GM21825 (cell line): ENCODE measurements at regions not wholly inside any gene's neighbourhood (a gene's known extent, or its start where the extent isn't known, plus 50 kb on each side); places are given as distances from the start of the nearest gene placed in this dataset.

ENCODE experiments used
- ATAC-seq: cut with Tn5 transposase; IDR thresholded peaks from one replicate; pipeline ENCODE4 v1.9.1; 2021; ENCODE audit warnings: mild to moderate bottlenecking, moderate library complexity; ENCODE audit not compliant: unreplicated experiment

DNA sequence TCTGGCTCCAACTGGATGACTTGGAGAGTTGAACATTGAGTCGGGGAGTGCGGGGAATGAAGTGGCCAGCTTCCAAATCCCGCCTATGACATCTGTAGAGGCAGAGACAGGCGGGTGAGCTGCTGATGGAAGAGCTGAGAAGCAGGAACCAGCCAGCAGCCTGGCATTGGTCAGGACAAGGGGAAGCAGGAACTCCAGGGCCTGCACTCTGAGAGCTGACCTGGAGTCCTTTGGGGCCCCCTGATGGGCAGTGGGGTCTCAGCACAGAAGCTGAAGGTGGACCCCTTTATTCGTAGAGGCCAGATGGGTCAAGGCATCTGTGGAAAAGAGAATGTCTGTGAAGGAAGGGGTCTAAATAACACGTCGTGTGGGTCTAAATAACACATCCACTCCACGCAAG, 57.0 kb downstream of the SEC61G start:
- ATAC-seq: no peak

DNA sequence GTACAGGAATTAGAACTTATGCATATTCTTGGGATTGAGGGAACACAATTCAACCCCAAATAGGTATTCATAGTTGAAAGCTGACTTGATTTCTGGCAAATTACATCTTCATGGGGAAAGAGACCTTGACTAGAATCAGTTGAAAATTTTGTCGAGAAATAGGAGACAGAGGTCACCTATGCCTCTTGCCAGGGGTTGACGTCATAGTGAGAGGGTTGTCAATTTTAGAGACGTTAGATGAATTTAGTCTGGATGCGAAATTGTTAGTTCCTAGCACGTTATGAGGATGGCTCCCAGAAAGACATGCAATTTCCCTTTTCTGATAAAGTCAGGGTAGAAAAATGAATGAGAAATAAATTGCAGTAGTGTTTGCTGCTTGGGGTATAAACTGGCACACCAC, 59.3 kb downstream of the SEC61G start:
- no peak for ATAC-seq

DNA sequence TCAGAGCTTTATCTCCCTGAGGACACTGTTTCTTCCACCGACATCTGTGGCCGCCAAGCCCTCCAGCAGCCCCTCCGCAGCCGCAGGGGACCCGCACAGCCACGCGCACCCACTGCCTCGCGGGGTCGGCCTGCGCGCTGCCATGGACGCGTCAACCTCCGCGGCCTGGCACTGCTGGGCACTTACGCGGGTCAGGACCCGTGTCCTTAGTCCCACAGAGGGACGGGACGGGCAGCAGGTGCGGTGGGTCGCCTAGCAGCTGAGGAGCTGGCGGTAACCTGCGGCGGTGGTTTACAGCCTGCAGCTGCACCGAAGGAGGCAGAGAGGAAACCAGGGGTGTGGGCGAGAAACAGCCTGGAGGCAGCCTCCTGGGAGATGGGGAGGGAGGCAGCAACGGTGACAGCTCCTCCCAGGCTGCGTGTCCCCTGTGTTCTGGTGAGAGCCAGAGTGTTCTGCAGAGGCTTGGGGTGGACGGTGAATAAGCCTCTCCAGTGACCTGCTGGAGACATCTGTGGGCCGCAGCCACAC, 61.3 kb downstream of the SEC61G start:
- ATAC-seq: no peak

DNA sequence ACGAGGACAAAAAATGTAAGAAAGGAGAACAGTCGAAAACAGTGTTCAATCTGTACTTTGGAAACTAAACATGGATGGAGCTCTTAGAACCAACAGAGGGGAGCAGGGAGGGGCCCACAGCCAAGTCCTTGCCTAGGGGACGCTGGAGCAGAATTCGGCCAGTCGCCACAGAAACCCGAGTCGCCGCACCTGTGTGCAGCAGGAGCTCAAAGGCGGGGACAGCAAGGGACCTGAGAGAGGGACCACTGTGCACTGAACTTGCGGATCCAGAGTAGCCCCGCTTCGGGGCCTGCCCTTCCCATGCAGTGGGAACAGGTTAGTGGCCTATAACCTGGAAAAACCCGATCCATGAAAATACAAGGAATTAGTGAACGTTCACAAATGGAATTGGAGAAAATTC, 68.1 kb downstream of the SEC61G start:
- no peak for ATAC-seq

DNA sequence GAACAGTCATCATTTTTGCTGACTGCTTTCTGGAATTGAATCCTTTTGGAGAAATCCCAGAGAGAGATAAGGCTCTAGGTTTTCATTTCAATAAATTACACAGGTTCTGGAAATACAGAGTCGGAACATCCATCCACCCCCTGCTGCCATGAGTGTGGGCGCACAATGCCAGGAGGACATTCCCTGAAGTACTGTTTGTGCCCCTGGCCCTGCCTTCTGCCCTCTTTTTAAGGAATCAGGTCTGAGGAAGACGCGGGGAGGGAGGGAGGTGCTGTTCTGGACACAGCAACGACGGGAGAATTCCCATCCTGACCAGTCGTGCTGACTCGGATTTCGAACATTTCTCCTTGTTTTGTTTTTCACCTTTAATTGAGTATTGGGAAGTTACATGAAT, 69.0 kb downstream of the SEC61G start:
- no peak for ATAC-seq

DNA sequence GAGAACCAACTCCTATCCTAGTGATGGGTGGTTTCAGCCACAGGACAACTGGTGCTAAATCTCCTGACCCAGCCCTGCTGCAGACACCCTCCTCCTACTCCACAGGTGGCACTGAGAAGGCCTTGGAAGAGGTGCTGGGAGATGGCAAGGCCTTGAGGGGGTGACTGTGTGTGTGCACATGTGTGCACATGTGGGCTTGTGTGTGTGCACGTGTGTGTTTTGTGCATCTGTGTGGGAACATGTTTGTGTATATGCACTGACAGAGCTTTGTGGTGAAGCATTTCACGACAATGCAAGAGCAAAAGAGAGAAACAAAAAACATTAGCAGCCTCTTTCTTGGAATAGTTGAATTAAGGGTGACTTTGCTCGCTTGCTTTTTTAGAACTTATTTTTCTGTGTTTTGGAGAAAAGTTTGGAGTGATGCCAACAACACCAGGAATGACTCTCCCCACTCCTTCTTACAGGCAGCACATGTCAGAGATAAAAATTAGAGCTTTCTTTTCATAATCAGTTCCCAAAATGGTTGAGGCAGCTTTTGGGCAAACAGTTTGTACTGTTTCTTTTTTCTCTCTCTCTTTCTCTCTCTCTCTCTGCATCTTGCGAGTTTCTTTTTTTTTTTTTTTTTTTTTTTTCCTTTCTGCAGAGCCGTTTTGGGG, 69.5 kb downstream of the SEC61G start:
- ATAC-seq: no peak

DNA sequence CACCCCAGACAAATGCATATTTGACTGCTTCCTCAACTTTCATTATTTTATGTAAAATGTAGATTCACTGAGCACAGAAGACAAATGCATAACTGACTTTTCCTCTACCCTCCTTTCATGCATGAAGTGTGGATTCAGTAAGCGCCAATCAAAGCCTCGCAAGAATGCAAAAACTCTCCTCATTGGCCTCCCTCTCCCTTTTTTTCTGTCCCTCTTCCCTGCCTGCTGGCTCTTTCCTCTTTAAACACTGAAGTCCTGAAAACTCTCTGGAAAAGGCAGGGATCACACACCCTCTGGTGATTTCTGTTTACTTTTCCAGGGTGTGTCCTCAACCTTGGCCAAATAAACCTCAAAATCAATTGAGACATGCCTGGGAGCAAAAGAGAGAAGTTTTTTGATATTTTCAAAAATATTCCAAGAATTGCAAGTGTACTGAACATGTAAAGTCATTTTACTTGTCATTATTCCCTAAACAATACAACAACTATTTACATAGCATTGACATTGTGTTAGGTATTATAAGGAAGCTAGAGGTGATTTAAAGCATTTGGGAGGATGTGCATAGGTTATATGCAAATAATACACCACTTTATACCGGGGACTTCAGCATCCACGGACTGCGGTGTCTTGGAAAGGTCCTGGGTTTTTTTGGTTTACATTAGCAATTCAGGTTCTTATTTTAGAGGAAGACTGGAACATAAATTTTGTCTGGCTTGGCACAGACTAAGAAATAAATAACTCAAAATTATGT, 71.4 kb downstream of the SEC61G start:
- ATAC-seq: no peak

DNA sequence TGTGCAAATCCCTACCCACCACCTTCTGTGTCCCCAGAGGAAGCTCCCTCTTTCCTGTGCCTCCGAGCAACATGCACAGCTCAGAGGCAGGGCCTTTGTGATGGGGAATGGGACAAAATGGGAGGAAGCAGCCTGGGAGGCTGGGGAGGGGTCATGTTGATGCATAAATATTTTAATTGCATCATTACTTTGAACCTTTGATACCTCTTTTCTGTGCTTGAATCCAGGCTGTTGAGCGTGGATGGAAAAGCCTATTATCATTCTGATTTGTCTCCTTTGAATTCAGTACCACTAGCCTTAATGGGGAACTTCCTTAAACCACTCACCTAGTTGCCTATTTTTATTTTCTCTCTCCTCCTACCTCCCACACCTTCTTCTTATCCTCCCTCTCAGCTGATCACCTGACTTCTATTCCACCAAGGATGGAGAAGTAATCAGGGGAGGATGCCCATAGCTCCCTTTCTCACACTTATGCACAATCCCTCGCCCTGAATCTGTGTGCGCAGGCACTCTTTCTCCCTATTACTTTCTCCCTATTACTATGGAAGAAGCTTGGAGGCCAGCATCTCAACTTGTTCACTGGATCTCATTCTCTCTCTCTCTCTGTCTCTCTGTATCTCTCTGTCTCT, 78.5 kb downstream of the SEC61G start:
- no peak for ATAC-seq

DNA sequence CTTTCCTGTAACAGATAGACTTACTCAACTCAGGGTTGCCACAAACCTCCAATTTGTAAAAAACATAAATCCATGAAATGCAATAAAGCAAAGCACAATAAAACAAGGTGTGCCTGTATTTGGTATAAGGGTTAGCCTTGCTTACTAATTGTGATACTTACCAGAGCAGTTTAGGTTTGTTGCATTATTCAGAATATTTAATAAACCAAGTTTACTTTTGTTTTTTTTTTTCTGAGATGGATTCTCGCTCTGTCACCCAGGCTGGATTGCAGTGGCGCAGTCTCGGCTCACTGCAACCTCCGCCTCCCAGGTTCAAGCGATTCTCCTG, 79.6 kb downstream of the SEC61G start:
- ATAC-seq: no peak

DNA sequence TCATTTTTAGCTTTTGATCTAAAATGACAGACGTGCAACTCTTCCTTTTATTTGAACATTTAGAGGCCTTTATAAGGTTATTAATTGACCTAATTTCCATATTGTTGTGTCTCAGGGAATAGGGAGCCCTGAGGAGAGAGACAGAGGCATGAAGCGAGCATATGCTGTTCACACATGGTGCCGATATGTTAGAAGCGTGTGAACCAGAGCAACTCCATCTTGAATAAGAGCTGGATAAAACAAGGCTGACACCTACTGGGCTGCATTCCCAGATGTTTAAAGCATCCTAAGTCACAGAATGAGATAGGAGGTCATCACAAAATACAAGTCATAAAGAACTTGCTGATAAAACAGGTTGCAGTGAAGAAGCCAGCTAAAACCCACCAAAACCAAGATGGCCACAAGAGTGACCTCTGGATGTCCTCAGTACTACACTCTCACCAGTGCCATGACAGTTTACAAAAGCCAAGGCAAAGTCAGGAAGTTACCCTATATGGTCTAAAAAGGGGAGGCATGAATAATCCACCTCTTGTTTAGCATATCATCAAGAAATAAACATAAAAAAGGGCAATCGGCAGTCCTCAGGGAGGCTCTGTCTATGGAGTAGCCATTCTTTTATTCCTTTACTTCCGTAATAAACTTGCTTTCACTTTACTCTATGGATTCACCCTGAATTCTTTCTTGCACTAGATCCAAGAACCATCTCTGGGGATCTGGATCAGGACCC, 80.1 kb downstream of the SEC61G start:
- ATAC-seq: no peak

DNA sequence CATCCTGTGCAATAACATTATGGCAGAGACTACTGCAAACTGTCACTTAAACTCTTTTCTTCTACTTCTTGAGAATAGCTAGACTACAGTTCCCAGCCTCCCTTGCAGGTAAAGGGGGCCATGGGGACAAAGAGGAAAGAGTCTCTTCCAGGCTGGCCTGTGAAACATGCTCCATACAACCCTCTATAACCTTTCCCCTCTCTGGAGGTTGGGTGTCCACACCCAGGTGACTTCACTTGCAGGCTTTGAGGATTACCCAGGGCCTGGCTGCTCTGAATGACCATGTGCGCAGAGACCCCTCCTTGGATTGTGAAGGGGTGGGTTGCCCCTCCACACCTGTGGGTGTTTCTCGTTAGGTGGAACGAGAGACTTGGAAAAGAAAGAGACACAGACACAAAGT, 84.1 kb downstream of the SEC61G start:
- no peak for ATAC-seq

DNA sequence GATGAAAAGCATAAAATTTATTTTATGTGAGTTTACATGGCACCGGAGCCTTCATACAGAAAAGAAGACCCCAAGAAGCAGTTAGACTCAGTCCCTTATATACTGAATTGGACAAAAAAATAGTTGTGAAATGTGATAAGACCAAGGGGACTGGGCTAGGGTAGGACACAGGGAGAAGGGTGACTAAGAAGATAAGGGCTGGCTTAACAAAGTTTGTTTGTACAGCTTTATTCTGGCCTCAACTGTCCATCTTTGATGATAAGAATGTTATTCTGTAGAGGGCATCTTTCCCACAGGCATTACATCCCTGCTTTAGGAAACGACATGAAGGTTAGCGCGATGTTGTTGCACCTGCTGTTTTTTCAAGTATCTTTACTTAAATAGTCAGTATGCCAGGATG, 86.5 kb downstream of the SEC61G start:
- no peak for ATAC-seq

DNA sequence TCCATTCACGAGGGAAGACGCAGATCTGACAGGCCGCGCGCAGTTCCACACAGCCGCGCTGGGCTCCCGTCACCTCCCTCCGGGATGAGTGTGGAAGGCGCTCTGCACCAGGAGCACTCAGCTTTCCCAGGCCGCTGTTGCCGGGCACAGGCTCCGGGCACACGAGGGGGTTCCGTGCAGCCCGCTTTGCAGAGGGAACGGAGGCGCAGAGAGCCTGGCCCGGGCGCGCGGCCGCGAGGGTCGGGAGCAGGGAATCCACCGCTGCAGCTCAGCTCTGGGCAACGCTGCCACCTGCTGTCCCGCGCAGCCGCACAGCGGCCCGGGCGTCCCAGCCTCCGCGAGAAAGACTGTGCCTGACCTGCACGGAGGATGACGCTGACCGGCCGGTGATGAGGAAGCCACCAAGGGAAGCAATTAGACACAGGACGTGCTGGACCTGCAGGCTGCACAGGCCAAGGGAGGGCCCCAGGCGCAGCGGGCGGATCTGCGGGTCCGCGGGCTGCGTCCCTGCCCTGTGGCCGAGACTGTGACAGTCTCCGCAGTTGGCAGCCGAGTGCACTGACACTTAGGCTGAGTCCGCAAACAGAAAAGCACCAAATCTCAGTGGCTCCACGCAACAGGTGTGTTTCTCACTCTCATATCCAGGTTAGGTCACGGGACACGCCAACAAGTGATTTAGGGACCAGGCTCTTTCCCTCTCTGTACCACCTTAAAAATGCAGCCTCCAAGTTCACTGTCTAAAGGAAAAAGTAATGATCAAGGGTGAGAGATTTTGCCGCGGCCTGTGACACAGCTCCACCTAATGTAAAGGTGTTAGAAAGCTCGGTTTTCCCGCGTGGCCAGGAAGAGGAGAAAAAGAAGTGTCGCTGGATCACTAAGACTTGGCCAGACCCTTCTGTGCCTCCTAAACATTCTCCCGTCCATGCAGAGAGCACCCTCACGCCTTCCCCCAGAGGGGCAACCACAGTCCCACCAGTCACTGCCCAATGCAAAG, 94.5 kb downstream of the SEC61G start:
- ATAC-seq: peak; percentile 85

DNA sequence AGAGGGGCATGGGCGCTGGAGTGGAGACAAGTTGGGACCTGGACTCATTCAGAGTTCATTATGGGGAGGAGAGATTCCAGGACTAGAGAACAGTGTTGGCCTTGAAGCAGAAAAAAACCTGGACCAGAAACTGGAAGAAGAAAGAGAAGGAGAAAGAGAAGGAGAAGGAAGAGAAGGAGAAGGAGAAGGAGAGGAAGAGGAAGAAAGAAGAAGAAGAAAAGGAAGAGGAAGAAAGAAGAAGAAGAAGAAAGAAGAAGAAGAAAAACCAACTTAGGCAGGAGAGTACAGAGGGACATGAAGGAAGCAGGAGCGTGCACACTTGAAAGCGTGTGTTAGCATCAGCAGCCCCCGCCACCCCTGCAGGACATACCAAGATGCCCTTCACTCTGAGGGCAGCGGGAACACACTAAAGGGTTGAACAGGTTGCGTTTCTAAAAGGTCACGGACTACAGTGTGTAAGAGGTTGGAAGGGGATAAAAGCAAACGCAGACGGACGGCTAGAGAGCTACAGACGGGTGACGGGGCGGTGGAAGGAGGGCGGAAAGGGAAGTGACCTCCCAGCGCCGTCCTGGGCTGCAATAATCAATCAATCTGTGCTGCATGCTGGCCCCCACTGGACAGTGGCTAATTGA, 95.3 kb downstream of the SEC61G start:
- ATAC-seq: no peak

DNA sequence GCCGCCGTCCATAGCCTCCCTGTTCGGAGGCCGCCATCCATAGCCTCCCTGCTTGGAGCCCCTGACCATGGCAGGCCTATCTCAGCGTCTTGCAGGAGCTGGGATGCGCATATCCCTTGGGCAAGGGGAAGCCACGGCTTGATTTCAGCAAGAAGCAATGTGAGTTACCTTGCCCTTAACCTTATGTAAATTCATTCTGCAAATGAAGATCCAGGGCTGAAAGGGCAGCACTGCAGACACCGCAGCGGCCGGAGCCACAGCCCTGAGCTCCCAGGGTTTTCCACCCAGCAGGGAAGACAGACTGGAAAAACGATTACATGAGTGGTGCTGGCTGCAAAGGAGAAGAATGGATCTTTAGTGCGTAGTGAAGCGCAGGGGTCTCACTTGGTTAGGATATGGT, 95.8 kb downstream of the SEC61G start:
- no peak for ATAC-seq

DNA sequence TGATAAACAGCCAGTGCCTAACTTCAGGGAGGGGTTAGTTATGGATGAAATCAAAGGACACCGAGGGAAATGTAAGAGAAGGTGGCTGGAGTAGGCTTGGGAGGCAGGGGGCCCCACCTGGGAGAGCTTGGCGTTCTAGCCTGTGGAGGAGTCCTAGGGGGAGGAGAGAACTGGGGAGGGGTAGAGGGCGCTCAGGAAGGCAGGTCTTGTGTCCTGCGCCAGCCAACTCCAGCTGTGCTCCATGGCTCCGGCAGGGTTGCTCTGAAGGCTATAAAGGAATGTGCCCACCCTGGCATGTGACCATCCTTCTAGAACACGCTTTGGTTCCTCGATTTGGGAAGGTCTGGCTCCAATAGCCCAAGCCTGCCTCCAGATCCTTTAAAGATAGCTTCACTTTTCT, 96.3 kb downstream of the SEC61G start:
- no peak for ATAC-seq

DNA sequence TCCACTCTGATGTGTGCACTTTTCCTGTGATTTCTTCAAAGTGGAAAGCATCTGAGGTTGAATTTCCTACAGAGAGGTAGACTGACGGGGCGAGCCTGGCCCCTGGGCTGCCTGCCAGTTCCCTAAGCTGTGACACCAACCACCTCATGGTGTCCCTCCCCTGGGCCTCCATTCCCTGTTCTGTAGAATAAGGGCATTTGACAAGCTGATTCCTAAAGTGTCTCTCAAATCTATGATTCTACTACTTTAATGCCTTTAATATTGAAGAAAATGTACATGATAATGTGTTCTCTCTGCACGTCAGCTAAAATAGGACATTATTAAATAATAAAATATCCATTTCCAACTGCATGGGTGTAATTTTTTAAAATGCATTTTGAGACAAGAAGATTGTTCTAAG, 105.1 kb downstream of the SEC61G start:
- no peak for ATAC-seq

DNA sequence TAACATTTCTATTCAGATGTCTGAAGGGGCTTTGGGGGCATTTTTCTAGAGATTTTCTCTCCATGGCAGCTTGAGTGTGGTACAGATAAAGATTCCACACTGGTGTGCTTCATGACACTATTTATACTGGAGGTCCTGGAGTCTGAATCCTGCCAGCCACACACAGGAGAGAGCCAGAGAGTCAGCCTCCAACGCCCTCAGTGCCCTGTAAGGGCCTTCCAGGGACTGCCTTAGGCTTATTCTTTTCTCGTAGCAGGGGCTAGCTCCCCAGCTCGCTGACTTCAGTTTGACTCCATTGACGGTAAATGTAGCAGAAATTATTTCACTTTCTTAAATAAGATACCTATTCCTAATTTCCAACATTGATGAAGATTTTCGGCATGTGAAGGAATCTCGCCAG, 100.9 kb downstream of the VSTM2A start:
- ATAC-seq: no peak

DNA sequence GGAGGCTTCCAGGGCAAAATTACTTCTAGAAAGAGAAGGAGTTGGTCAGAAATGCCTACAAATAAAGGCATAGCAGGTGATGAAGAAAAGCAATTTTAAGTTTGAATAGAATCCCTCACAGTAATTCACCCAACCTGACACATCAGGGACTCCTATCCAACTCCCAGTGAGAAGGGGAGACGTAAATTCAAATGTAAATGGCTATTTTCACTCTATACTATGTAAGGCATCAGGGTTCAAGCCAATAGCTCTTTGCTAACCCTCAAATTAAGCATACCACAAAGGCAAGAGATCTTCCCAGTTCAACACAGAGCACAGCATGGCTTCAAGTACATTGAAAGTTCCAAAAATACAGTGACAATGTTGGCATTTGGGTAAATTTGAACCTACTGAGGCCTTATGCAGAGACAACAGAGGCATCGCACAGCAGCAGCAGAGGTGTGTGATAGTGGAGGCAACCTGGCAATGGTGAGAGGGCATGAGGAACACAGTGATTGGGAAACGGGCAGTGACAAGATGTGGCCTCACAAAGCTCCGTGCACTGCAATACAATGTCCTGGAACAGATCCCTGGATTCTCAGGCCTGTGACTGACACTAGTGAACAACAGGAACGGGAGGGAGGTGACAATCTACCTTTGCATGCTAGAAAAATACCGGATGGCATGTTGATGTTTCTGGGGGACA, 95.7 kb downstream of the VSTM2A start:
- no peak for ATAC-seq
